ENCODE measurements at regions not wholly inside any gene's neighbourhood (a gene's known extent, or its start where the extent isn't known, plus 50 kb on each side); places are given as distances from the start of the nearest gene placed in this dataset.

DNA sequence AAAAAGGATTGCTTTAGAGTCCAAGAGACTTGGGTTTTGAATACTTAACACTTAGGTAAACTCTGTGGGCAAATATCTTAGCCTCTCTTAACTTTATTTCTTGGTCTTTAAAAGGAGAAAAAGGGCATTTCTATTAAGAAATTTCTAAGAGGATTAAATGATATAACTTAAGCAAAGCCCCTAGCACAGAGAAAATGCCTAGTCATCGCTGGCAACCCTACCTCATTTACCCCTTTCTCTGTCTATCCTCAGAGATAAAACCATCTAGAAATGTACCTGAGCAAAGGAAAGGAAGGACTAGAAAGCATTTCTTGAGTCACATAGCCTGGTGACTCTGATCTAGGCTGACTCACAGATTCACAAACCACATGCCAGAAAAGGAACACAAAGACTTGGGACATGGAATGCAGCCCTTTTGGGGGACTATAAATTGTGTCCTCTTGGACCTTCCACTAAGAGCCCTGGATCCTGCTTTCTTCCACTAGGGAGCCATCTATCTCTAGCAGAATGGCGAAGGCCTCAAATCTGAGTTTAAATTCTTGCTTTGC is 120.6 kb downstream of the FOXD1 start:
- TF ChIP-seq, protein P1, sequence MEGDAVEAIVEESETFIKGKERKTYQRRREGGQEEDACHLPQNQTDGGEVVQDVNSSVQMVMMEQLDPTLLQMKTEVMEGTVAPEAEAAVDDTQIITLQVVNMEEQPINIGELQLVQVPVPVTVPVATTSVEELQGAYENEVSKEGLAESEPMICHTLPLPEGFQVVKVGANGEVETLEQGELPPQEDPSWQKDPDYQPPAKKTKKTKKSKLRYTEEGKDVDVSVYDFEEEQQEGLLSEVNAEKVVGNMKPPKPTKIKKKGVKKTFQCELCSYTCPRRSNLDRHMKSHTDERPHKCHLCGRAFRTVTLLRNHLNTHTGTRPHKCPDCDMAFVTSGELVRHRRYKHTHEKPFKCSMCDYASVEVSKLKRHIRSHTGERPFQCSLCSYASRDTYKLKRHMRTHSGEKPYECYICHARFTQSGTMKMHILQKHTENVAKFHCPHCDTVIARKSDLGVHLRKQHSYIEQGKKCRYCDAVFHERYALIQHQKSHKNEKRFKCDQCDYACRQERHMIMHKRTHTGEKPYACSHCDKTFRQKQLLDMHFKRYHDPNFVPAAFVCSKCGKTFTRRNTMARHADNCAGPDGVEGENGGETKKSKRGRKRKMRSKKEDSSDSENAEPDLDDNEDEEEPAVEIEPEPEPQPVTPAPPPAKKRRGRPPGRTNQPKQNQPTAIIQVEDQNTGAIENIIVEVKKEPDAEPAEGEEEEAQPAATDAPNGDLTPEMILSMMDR (IDR thresholded peaks at IDR 0.05; ENCODE audit: control extremely low read depth, extremely low read depth, low read depth, missing control alignments): no peak
- no peak for DNase-seq (ENCODE audit: extremely low spot score)
- ChIA-PET CTCF (no interaction called here), POLR2A (no interaction called here)

DNA sequence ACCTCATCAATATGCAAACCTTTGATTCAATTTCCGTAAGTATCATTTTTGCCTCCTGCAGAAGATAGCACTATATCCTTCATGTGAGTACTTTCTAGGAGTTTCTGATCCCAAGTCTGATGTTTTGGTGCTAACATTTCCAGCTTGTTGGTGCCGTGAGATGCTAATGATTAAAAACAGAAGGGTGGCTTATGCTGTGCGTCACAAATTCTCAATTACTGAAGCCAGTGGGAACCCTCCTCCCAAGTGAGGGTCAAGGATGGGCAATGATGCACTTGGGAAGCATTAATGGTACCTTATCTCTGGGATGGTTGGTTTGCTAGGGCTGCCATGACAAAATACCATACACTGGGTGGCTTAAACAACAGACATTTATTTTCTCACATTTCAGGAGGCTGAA is 123.0 kb downstream of the FOXD1 start:
- ChIA-PET CTCF (no interaction called here), POLR2A (no interaction called here)
- TF ChIP-seq, protein P1 (IDR thresholded peaks at IDR 0.05; ENCODE audit: control extremely low read depth, extremely low read depth, low read depth, missing control alignments): no peak
- DNase-seq (ENCODE audit: extremely low spot score): no peak

DNA sequence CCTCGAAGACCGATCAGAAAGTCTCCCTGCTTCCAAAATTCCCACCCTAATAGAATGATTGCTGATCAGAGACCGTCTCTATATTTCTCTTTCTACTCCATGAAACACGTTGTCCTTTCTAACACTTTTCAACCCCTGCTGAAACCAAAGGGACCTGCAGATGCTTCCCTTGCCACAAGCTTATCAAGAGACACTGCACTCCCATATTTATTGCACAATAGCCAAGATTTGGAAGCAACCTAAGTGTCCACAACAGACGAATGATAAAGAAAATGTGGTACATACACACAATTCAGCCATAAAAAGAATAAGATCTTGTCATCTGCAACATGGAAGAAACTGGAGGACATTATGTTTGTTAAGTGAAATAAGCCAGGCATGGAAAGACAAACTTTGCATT is 125.1 kb downstream of the FOXD1 start:
- no peak for DNase-seq (ENCODE audit: extremely low spot score)
- ChIA-PET CTCF (interaction anchor here (1.1 kb wide), 1 partner anchor 11 kb away, joined by 4 read pairs; no protein-coding TSS in a partner anchor), POLR2A (no interaction called here)
- TF ChIP-seq, protein P1 (IDR thresholded peaks at IDR 0.05; ENCODE audit: control extremely low read depth, extremely low read depth, low read depth, missing control alignments): no peak

DNA sequence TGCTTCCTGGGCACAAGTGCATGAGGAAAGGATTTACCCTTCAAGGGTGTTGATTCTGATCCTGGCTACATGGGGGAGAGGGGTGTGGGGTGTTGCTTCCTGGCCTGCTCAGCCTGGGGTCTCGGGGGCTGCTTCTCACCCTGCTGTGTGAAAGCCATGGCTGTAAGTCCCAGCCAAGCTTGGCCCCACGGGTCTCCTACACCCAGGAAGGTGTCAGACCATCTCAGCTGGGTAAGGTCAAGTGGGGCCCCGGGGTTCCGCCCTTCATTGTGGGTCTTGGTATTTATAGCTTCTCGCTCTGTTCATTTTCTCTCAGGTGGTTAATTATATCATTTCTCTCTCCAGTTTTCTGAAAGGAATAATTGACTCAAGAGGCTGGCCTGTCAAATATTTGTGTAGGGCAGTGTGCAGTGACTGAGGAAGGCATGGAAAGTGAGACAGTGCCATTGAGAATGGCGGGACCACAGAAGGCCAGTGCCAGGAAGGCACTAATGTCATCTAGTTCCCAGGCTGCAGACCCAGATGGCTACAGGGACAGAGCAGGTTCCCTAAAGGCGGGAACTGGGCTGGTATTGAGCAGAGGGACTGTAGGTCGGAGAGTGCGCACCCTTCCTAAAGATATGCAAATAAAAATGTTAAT is 126.0 kb downstream of the FOXD1 start:
- ChIA-PET CTCF (interaction anchor here (1.1 to 1.7 kb wide), 2 partner anchors 10 to 12 kb away, joined by 4 read pairs; no protein-coding TSS in a partner anchor), POLR2A (no interaction called here)
- DNase-seq (ENCODE audit: extremely low spot score): no peak

DNA sequence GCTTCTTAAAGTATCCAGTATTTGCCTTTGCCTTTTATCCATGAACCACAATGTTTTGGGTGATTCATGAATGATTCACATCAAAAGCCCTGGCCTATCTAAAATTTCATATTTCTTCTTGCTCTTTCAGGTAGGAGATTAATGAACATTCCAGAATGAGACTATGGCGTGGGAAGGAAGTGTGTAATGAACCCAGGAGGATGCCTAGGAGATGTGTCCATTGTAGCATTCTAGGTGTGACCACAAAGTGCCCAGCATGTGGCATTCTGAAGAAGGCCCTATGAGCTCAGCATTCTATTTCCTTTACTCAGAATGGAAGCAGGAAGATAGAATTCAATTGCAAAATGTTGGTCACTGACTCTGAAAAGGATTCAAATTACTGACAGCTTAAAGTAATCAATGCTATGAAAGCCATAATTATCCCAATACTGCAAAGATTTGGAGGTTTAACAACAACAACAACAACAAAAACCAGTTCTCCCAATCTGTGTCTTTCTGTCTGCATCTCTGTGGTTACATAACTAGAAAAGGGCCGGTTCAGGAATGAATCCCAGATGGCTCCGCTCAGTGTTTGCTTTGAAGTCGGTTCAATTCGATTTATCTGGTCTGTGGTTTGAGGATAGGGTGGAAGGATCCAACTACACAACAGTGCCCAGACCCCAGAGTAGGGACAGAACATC is 126.7 kb downstream of the FOXD1 start:
- ChIA-PET POLR2A (no interaction called here), CTCF (interaction anchor here (1.7 kb wide), 1 partner anchor 11 kb away, joined by 4 read pairs; no protein-coding TSS in a partner anchor)
- TF ChIP-seq, protein P1 (IDR thresholded peaks at IDR 0.05; ENCODE audit: control extremely low read depth, extremely low read depth, low read depth, missing control alignments): no peak
- DNase-seq (ENCODE audit: extremely low spot score): no peak

More for the DNA sequence above, 126.0 kb downstream of the FOXD1 start:
- TF ChIP-seq, protein P1 (IDR thresholded peaks at IDR 0.05; ENCODE audit: control extremely low read depth, extremely low read depth, low read depth, missing control alignments): no peak

DNA sequence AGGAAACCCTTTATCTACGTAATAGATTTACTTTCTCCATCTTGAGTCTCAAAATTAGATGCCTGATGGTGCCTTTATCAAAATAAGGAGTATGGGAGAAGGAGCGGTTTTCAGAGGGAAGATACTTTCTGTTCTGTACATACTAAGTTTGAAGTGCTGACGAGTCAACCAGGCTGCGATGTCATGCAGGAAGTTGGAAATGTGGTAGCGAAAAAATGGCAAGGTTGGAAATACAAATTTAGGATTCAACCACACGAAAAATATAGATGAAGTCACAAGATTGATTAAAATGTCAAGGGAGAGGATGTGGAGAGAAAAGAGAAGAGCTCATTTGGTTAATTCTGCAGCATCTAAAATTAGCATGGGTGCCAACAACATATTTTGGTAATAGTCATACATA is 129.5 kb downstream of the FOXD1 start:
- CTCF ChIA-PET: no interaction called here
- POLR2A ChIA-PET: no interaction called here
- TF ChIP-seq, protein P1 (IDR thresholded peaks at IDR 0.05; ENCODE audit: control extremely low read depth, extremely low read depth, low read depth, missing control alignments): no peak
- DNase-seq (ENCODE audit: extremely low spot score): no peak
